ENCODE measurements at regions not wholly inside any gene's neighbourhood (a gene's known extent, or its start where the extent isn't known, plus 50 kb on each side); places are given as distances from the start of the nearest gene placed in this dataset.

DNA sequence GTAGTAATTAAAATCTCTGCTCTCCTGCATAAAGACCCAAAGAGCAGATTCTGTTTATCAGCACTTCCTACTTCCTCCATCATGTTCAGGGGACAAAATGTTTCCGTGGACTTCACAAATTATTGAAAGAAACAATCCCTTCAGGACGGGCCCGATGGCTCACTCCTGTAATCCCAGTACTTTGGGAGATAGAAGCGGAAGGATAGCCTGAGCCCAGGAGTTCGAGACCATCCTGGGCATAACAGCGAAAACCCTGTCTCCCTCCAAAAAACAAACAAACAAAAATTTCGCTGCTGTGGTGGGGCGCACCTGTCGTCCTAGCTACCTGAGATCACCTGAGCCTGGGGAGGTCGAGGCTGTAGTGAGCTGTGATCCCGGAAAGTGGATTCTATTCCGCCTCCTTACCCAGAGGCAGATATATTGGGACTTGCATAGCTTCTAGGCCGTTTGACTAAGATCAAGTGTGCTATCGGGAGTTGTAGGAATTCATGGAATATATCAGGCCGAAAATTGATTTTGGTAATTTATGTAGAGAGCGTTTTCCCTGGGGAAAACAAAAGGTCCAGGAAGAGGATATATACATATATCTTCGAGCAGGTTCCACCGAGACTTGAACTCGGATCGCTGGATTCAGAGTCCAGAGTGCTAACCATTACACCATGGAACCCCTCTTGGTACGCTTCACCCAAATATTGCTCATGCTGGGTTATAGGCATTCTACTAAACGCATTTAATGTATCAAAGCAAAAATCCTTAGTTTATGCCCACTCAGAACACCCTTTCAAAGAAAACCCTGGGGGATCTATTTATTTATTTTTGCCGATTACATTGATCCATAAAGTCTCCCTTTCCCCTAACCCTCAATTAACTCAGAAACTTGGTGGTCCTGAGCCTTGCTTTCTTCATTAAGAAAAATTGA lies 74.5 kb upstream of the ZNF184 start (continued):
- TF ChIP-seq HNRNPK (IDR thresholded peaks at IDR 0.05; ENCODE audit: low read depth, low read length, poor library complexity, severe bottlenecking) (no peak), RBM39 (IDR thresholded peaks at IDR 0.05; ENCODE audit: low read depth, low read length, poor library complexity, severe bottlenecking) (no peak), MYNN (CRISPR knock-in tag; IDR thresholded peaks at IDR 0.05; ENCODE audit: low read depth) (no peak), SRSF1 (optimal IDR thresholded peaks at IDR 0.05; ENCODE audit: low read depth, low read length) (no peak), GABPB1 (CRISPR knock-in tag; IDR thresholded peaks at IDR 0.05) (no peak), SRY (CRISPR knock-in tag; IDR thresholded peaks at IDR 0.05) (no peak), ARID2 (CRISPR knock-in tag; IDR thresholded peaks at IDR 0.05; ENCODE audit: borderline replicate concordance) (0 out of 2 replicates have a peak, but pooled peaks have one; percentile 66), ZNF101 (CRISPR knock-in tag; IDR thresholded peaks at IDR 0.05; ENCODE audit: borderline replicate concordance, low read depth) (no peak), ZMYM2 (CRISPR knock-in tag; IDR thresholded peaks at IDR 0.05) (no peak), CBX5 (CRISPR knock-in tag; IDR thresholded peaks at IDR 0.05; ENCODE audit: borderline replicate concordance) (no peak), SIX4 (CRISPR knock-in tag; IDR thresholded peaks at IDR 0.05) (no peak), NCOR1 (IDR thresholded peaks at IDR 0.05; ENCODE audit: borderline replicate concordance, low read length) (0 out of 2 replicates have a peak, but pooled peaks have one; percentile 23), FOSL1 (CRISPR knock-in tag; IDR thresholded peaks at IDR 0.05; ENCODE audit: borderline replicate concordance) (no peak)
- TF ChIP-seq, protein P1, sequence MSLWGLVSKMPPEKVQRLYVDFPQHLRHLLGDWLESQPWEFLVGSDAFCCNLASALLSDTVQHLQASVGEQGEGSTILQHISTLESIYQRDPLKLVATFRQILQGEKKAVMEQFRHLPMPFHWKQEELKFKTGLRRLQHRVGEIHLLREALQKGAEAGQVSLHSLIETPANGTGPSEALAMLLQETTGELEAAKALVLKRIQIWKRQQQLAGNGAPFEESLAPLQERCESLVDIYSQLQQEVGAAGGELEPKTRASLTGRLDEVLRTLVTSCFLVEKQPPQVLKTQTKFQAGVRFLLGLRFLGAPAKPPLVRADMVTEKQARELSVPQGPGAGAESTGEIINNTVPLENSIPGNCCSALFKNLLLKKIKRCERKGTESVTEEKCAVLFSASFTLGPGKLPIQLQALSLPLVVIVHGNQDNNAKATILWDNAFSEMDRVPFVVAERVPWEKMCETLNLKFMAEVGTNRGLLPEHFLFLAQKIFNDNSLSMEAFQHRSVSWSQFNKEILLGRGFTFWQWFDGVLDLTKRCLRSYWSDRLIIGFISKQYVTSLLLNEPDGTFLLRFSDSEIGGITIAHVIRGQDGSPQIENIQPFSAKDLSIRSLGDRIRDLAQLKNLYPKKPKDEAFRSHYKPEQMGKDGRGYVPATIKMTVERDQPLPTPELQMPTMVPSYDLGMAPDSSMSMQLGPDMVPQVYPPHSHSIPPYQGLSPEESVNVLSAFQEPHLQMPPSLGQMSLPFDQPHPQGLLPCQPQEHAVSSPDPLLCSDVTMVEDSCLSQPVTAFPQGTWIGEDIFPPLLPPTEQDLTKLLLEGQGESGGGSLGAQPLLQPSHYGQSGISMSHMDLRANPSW (CRISPR knock-in tag; IDR thresholded peaks at IDR 0.05; ENCODE audit: borderline replicate concordance), result no peak
- TF ChIP-seq, protein P2, sequence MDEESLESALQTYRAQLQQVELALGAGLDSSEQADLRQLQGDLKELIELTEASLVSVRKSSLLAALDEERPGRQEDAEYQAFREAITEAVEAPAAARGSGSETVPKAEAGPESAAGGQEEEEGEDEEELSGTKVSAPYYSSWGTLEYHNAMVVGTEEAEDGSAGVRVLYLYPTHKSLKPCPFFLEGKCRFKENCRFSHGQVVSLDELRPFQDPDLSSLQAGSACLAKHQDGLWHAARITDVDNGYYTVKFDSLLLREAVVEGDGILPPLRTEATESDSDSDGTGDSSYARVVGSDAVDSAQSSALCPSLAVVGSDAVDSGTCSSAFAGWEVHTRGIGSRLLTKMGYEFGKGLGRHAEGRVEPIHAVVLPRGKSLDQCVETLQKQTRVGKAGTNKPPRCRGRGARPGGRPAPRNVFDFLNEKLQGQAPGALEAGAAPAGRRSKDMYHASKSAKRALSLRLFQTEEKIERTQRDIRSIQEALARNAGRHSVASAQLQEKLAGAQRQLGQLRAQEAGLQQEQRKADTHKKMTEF (CRISPR knock-in tag; IDR thresholded peaks at IDR 0.05), result peak; percentile 14; the same call in 1 of the 2 replicates
- TF ChIP-seq, protein P3, sequence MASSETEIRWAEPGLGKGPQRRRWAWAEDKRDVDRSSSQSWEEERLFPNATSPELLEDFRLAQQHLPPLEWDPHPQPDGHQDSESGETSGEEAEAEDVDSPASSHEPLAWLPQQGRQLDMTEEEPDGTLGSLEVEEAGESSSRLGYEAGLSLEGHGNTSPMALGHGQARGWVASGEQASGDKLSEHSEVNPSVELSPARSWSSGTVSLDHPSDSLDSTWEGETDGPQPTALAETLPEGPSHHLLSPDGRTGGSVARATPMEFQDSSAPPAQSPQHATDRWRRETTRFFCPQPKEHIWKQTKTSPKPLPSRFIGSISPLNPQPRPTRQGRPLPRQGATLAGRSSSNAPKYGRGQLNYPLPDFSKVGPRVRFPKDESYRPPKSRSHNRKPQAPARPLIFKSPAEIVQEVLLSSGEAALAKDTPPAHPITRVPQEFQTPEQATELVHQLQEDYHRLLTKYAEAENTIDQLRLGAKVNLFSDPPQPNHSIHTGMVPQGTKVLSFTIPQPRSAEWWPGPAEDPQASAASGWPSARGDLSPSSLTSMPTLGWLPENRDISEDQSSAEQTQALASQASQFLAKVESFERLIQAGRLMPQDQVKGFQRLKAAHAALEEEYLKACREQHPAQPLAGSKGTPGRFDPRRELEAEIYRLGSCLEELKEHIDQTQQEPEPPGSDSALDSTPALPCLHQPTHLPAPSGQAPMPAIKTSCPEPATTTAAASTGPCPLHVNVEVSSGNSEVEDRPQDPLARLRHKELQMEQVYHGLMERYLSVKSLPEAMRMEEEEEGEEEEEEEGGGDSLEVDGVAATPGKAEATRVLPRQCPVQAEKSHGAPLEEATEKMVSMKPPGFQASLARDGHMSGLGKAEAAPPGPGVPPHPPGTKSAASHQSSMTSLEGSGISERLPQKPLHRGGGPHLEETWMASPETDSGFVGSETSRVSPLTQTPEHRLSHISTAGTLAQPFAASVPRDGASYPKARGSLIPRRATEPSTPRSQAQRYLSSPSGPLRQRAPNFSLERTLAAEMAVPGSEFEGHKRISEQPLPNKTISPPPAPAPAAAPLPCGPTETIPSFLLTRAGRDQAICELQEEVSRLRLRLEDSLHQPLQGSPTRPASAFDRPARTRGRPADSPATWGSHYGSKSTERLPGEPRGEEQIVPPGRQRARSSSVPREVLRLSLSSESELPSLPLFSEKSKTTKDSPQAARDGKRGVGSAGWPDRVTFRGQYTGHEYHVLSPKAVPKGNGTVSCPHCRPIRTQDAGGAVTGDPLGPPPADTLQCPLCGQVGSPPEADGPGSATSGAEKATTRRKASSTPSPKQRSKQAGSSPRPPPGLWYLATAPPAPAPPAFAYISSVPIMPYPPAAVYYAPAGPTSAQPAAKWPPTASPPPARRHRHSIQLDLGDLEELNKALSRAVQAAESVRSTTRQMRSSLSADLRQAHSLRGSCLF (CRISPR knock-in tag; IDR thresholded peaks at IDR 0.05; ENCODE audit: borderline replicate concordance), result no peak
- TF ChIP-seq, protein P4, sequence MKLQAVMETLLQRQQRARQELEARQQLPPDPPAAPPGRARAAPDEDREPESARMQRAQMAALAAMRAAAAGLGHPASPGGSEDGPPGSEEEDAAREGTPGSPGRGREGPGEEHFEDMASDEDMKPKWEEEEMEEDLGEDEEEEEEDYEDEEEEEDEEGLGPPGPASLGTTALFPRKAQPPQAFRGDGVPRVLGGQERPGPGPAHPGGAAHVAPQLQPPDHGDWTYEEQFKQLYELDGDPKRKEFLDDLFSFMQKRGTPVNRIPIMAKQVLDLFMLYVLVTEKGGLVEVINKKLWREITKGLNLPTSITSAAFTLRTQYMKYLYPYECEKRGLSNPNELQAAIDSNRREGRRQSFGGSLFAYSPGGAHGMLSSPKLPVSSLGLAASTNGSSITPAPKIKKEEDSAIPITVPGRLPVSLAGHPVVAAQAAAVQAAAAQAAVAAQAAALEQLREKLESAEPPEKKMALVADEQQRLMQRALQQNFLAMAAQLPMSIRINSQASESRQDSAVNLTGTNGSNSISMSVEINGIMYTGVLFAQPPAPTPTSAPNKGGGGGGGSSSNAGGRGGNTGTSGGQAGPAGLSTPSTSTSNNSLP (IDR thresholded peaks at IDR 0.05; ENCODE audit: low read depth, low read length), result peak; percentile 48; the same call in 1 of the 2 replicates

Data from HepG2 (cell line).